H1 (cell line): ENCODE measurements at regions not wholly inside any gene's neighbourhood (a gene's known extent, or its start where the extent isn't known, plus 50 kb on each side); places are given as distances from the start of the nearest gene placed in this dataset.

Experiments
- CTCF ChIA-PET: fragments of 300-600 bp; sonication (Branson Sonifier 250); formaldehyde crosslinking; loops from one replicate; lab custom pipeline; 2021; ENCODE audit not compliant: partially characterized antibody; lab: Charles Lee
- POLR2A ChIA-PET: fragments of 300-600 bp; sonication (Branson Sonifier 250); formaldehyde crosslinking; loops from one replicate; lab custom pipeline; 2021; ENCODE audit warnings: inconsistent platforms; ENCODE audit not compliant: partially characterized antibody; lab: Charles Lee
- DNase-seq, 2 experiments: peaks; one replicate each; pipeline versions ENCODE4 v3.0.0 to v3.0.0-alpha.2; 2010 to 2022; ENCODE audit warnings: low spot score in 2 of 2, low read depth in 1 of 2, mixed read lengths in 1 of 2
- FAIRE-seq: peaks from 2 replicates; lab custom pipeline; 2011; peaks lifted over from hg19 to GRCh38; lab: Jason Lieb, UNC
- H2AFZ ChIP-seq: 2 replicates; pipeline ENCODE4 v1.8.1; 2012; ENCODE audit warnings: low read length, inconsistent platforms
- H2AK5ac ChIP-seq: 2 replicates; pipeline ENCODE4 v1.6.1; 2013; ENCODE audit warnings: low read depth, low read length
- H2BK120ac ChIP-seq: replicated peaks from 2 replicates; pipeline ENCODE3; 2013; ENCODE audit warnings: low read depth, low read length, inconsistent platforms
- H2BK12ac ChIP-seq: 2 replicates; pipeline ENCODE4 v1.6.1; 2013; ENCODE audit warnings: low read depth, low read length
- H2BK15ac ChIP-seq: 2 replicates; pipeline ENCODE4 v1.6.1; 2013; ENCODE audit warnings: low read length
- H2BK20ac ChIP-seq: 2 replicates; pipeline ENCODE4 v1.6.1; 2013; ENCODE audit warnings: low read length
- H2BK5ac ChIP-seq: 2 replicates; pipeline ENCODE4 v1.6.1; 2013; ENCODE audit warnings: low read depth, low read length
- H3K14ac ChIP-seq: 2 replicates; pipeline ENCODE4 v1.6.1; 2013; ENCODE audit warnings: inconsistent platforms; ENCODE audit not compliant: insufficient read length
- H3K18ac ChIP-seq: 2 replicates; pipeline ENCODE4 v1.6.1; 2013; ENCODE audit warnings: low read length; ENCODE audit errors: extremely low read depth
- H3K23ac ChIP-seq: 2 replicates; pipeline ENCODE4 v1.6.1; 2013; ENCODE audit warnings: inconsistent platforms; ENCODE audit not compliant: insufficient read length
- H3K23me2 ChIP-seq: 2 replicates; pipeline ENCODE4 v1.6.1; 2013; ENCODE audit warnings: low read depth, low read length
- H3K27ac ChIP-seq: 2 replicates; pipeline ENCODE4 v1.6.1; 2011; ENCODE audit warnings: low read depth, low read length, inconsistent platforms
- H3K27me3 ChIP-seq, 4 experiments: replicated peaks in 1 of 4; 1 replicate in 1 of 4; 2 replicates in 3 of 4; pipeline versions ENCODE4 v1.6.1 to v1.8.1; 2011 to 2013; ENCODE audit warnings: low read length in 3 of 4, mild to moderate bottlenecking in 3 of 4, inconsistent platforms in 2 of 4, mixed read lengths in 2 of 4, moderate library complexity in 1 of 4; ENCODE audit not compliant: control insufficient read depth in 3 of 4, insufficient read depth in 3 of 4; ENCODE audit errors: extremely low read depth in 1 of 4
- H3K36me3 ChIP-seq, 4 experiments: 2 replicates each; pipeline versions ENCODE4 v1.6.1 to v1.8.1; 2011 to 2013; ENCODE audit warnings: mild to moderate bottlenecking in 4 of 4, low read length in 3 of 4, moderate library complexity in 2 of 4, control low read depth in 1 of 4, inconsistent platforms in 1 of 4; ENCODE audit not compliant: insufficient read depth in 4 of 4, control insufficient read depth in 2 of 4
- H3K4ac ChIP-seq: replicated peaks from 2 replicates; pipeline ENCODE3; 2013; ENCODE audit warnings: low read length, low read depth, mixed read lengths, inconsistent platforms; ENCODE audit not compliant: insufficient read length
- H3K4me1 ChIP-seq, 4 experiments: replicated peaks in 1 of 4; 1 replicate in 1 of 4; 2 replicates in 3 of 4; pipeline versions ENCODE4 v1.6.1 to v1.8.1; 2011 to 2013; ENCODE audit warnings: low read length in 3 of 4, inconsistent platforms in 2 of 4, mixed read lengths in 1 of 4; ENCODE audit not compliant: insufficient read depth in 4 of 4, control insufficient read depth in 3 of 4
- H3K4me2 ChIP-seq, 2 experiments: 2 replicates each; pipeline versions ENCODE4 v1.6.1 to v1.8.1; 2011 to 2013; ENCODE audit warnings: low read depth in 2 of 2, low read length in 2 of 2, control low read depth in 1 of 2, inconsistent platforms in 1 of 2, mild to moderate bottlenecking in 1 of 2; ENCODE audit not compliant: insufficient read depth in 1 of 2
- H3K4me3 ChIP-seq, 4 experiments: fragments of 200-600, 300-600 bp in 1 of 4; sonication (generic), shearing (Covaris generic), sonication (Bioruptor Twin) in 1 of 4; 2 replicates each; pipeline versions ENCODE4 v1.5.1 to v1.8.1; 2011 to 2016; ENCODE audit warnings: low read length in 4 of 4, low read depth in 3 of 4, control low read depth in 2 of 4, inconsistent platforms in 2 of 4, mild to moderate bottlenecking in 2 of 4, mixed read lengths in 1 of 4, moderate library complexity in 1 of 4; ENCODE audit not compliant: insufficient read depth in 2 of 4; ENCODE audit errors: extremely low read depth in 1 of 4
- H3K56ac ChIP-seq: replicated peaks from 2 replicates; pipeline ENCODE3; 2013; ENCODE audit warnings: low read depth, mild to moderate bottlenecking, mixed read lengths, low read length, inconsistent platforms; ENCODE audit not compliant: insufficient read length
- H3K79me1 ChIP-seq: 2 replicates; pipeline ENCODE4 v1.6.1; 2013; ENCODE audit warnings: low read depth, low read length, control low read depth
- H3K79me2 ChIP-seq, 2 experiments: 2 replicates each; pipeline versions ENCODE4 v1.6.1 to v1.8.1; 2012 to 2013; ENCODE audit warnings: low read length in 2 of 2, mild to moderate bottlenecking in 2 of 2, inconsistent platforms in 1 of 2; ENCODE audit not compliant: insufficient read depth in 2 of 2, control insufficient read depth in 1 of 2
- H3K9ac ChIP-seq, 4 experiments: replicated peaks in 1 of 4; 1 replicate in 1 of 4; 2 replicates in 3 of 4; pipeline versions ENCODE4 v1.6.1 to v1.8.1; 2011 to 2013; ENCODE audit warnings: low read depth in 3 of 4, low read length in 3 of 4, control low read depth in 2 of 4, mild to moderate bottlenecking in 2 of 4, moderate library complexity in 2 of 4, inconsistent platforms in 1 of 4; ENCODE audit errors: extremely low read depth in 1 of 4
- H3K9me3 ChIP-seq, 2 experiments: 2 replicates each; pipeline versions ENCODE4 v1.6.1 to v1.8.1; 2012 to 2013; ENCODE audit warnings: mild to moderate bottlenecking in 2 of 2, moderate library complexity in 2 of 2, control low read depth in 1 of 2, inconsistent platforms in 1 of 2, low read depth in 1 of 2, low read length in 1 of 2, mixed read lengths in 1 of 2; ENCODE audit not compliant: insufficient read depth in 2 of 2
- H4K20me1 ChIP-seq, 2 experiments: replicated peaks in 1 of 2; 2 replicates each; pipeline versions ENCODE3 to v1.8.1; 2011 to 2013; ENCODE audit warnings: inconsistent platforms in 2 of 2, low read length in 2 of 2, mild to moderate bottlenecking in 1 of 2; ENCODE audit not compliant: insufficient read depth in 2 of 2, control insufficient read depth in 1 of 2
- H4K5ac ChIP-seq: 2 replicates; pipeline ENCODE4 v1.6.1; 2013; ENCODE audit warnings: low read length, low read depth, mixed read lengths, inconsistent platforms; ENCODE audit not compliant: insufficient read length
- H4K8ac ChIP-seq: 2 replicates; pipeline ENCODE4 v1.8.0; 2013; ENCODE audit warnings: mild to moderate bottlenecking, moderate library complexity, low read length, inconsistent platforms; ENCODE audit not compliant: insufficient read depth; ENCODE audit errors: extremely low read depth
- H4K91ac ChIP-seq: replicated peaks from 2 replicates; pipeline ENCODE3; 2013; ENCODE audit warnings: low read length, mixed read lengths, inconsistent platforms; ENCODE audit not compliant: insufficient read length
- BRCA1 ChIP-seq: IDR thresholded peaks from 2 replicates; pipeline ENCODE4 v1.6.1; 2012; ENCODE audit warnings: low read depth, low read length, improper control_type of control experiment
- CTBP2 ChIP-seq: IDR thresholded peaks from 2 replicates; pipeline ENCODE4 v1.7.0; 2011; ENCODE audit warnings: borderline replicate concordance, mild to moderate bottlenecking, moderate library complexity, mixed read lengths, low read length; ENCODE audit not compliant: insufficient read depth, insufficient read length
- EZH2 ChIP-seq: fragments of 200-600 bp; sonication (generic); IDR thresholded peaks from 2 replicates; pipeline ENCODE4 v1.7.1; 2012; ENCODE audit warnings: low read depth, mild to moderate bottlenecking, moderate library complexity, low read length, inconsistent platforms; ENCODE audit not compliant: severe bottlenecking
- HDAC2 ChIP-seq, 2 experiments: fragments of 300-600 bp in 1 of 2; sonication (generic) in 1 of 2; IDR thresholded peaks; 2 replicates each; pipeline ENCODE4 v1.6.1; 2011 to 2012; ENCODE audit warnings: low read depth in 2 of 2, low read length in 2 of 2, mild to moderate bottlenecking in 2 of 2, moderate library complexity in 2 of 2, borderline replicate concordance in 1 of 2, inconsistent platforms in 1 of 2
- JUN ChIP-seq: IDR thresholded peaks from 2 replicates; pipeline ENCODE4 v1.6.1; 2011; ENCODE audit warnings: low read depth, mild to moderate bottlenecking, improper control_type of control experiment, low read length
- KDM4A ChIP-seq: IDR thresholded peaks from one replicate; pipeline ENCODE4 v1.7.1; 2012; ENCODE audit warnings: low read depth, mild to moderate bottlenecking, moderate library complexity, low read length, inconsistent platforms; ENCODE audit not compliant: severe bottlenecking
- NANOG ChIP-seq: IDR thresholded peaks from 2 replicates; pipeline ENCODE4 v1.6.1; 2011; ENCODE audit warnings: low read length, low read depth, mild to moderate bottlenecking, inconsistent platforms; ENCODE audit not compliant: insufficient read depth, poor library complexity, severe bottlenecking
- POLR2A ChIP-seq, 2 experiments: IDR thresholded peaks; 1 replicate in 1 of 2; 2 replicates in 1 of 2; pipeline ENCODE4 v1.6.1; 2011; ENCODE audit warnings: low read depth in 2 of 2, low read length in 2 of 2, mild to moderate bottlenecking in 2 of 2; ENCODE audit errors: control extremely low read depth in 1 of 2
- RFX5 ChIP-seq: IDR thresholded peaks from 2 replicates; pipeline ENCODE4 v1.6.1; 2011; ENCODE audit warnings: low read depth, low read length, improper control_type of control experiment, borderline replicate concordance
- WGBS, 2 experiments: shearing (Covaris generic) in 1 of 2; methylation state at CpG; one replicate each; pipeline versions ENCODE4 v1.1.6 to v1.1.7; 2013 to 2015; ENCODE audit warnings: low lambda C conversion rate in 2 of 2, mixed read lengths in 2 of 2, inconsistent platforms in 1 of 2, low coverage in 1 of 2, missing lambda C conversion rate in 1 of 2; ENCODE audit not compliant: insufficient replicate concordance in 2 of 2, insufficient coverage in 1 of 2, insufficient read length in 1 of 2; ENCODE audit errors: extremely low coverage in 1 of 2, missing lambda C conversion rate in 1 of 2; 5-methylcytosine and 5-hydroxymethylcytosine counted together

- no peaks in the 10 kb centered on the region for H3K79me1 ChIP-seq
- H4K91ac ChIP-seq = no peak overlapping the region
- ChIA-PET POLR2A (no interaction called here), CTCF (interaction anchor here (0.6 kb wide), 2 partner anchors 582 to 1027 kb away, joined by 3 read pairs; no protein-coding TSS in a partner anchor)
- DNase-seq (no peak), FAIRE-seq (no peak)
- no peak overlapping the region for H3K27ac ChIP-seq
- no peaks in the 10 kb centered on the region for H3K27me3 ChIP-seq
- no peak overlapping the region for H2AK5ac ChIP-seq
- no peak overlapping the region for H4K8ac ChIP-seq
- no peaks in the 10 kb centered on the region; the same call in 1 of the 2 replicates for H3K23me2 ChIP-seq
- H3K79me2 ChIP-seq = no peaks in the 10 kb centered on the region
- H2BK15ac ChIP-seq = no peak overlapping the region
- H3K4me1 ChIP-seq = peaks cover 0 to under 1% (median 0%) of the 10 kb centered on the region in 4 experiments; a peak in 1 of 7 replicates
- no peak overlapping the region for H3K4me2 ChIP-seq
- H3K4me3 ChIP-seq = no peak overlapping the region
- H3K14ac ChIP-seq = no peak overlapping the region
- no peak overlapping the region for H3K56ac ChIP-seq
- no peaks in the 10 kb centered on the region for H4K20me1 ChIP-seq
- no peaks in the 10 kb centered on the region for H3K36me3 ChIP-seq
- no peak overlapping the region for H2BK12ac ChIP-seq
- H2BK5ac ChIP-seq = no peak overlapping the region
- H3K9me3 ChIP-seq = no peaks in the 10 kb centered on the region
- TF ChIP-seq POLR2A (IDR thresholded peaks at IDR 0.05; ENCODE audit: control extremely low read depth in 1 of 2, low read depth in 2 of 2, low read length in 2 of 2) (no peak), JUN (no peak), BRCA1 (no peak), HDAC2 (IDR thresholded peaks at IDR 0.05; ENCODE audit: borderline replicate concordance in 1 of 2, low read depth in 2 of 2, low read length in 2 of 2) (no peak), RFX5 (no peak), KDM4A (no peak), NANOG (no peak), CTBP2 (no peak), EZH2 (no peak)
- no peak overlapping the region for H3K4ac ChIP-seq
- H2AFZ ChIP-seq = no peak overlapping the region
- H2BK120ac ChIP-seq = no peak overlapping the region
- H2BK20ac ChIP-seq = no peak overlapping the region
- no peak overlapping the region for H3K23ac ChIP-seq
- WGBS, 2 experiments = 86% methylated on average over 1 of the region's 1 CpG; no CpG with 5 or more reads in 1 of the 2 experiments
- no peak overlapping the region for H3K9ac ChIP-seq
- no peak overlapping the region for H4K5ac ChIP-seq
- no peak overlapping the region for H3K18ac ChIP-seq
Observed at GRCh38 chr10:10917031-10917430, 100.6 kb upstream of the CELF2 start.
